ENCODE measurements at regions not wholly inside any gene's neighbourhood (a gene's known extent, or its start where the extent isn't known, plus 50 kb on each side); places are given as distances from the start of the nearest gene placed in this dataset.

DNA sequence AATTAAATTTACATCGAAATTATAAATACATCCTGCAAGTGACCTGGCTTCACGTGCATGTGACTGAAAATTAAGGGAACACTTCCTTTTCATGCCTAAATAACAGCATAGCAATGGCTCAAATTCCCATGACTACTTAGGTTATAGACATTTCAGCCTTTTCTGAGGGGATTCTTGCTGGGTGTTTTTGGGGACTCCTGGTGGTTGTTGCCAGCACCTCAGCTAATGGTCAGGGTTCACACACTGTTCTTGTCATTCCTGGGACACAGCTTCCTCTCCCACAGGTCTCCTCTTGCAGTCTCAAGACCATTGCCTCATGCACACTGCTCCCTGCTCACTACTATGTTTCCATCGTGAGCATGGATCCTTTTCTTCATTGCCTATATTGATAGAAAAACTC is 148.9 kb upstream of the GLI3 start:
- Histone ChIP-seq H3K9ac (replicated peaks; ENCODE audit: extremely low read depth, insufficient read depth, low read length) (no peak overlapping the region), H3K4me1 (ENCODE audit: control insufficient read depth, extremely low read depth, insufficient read depth, low read length) (no peaks in the 10 kb centered on the region), H3K27ac (ENCODE audit: insufficient read depth, low read depth, low read length) (no peak overlapping the region), H3K9me1 (replicated peaks; ENCODE audit: control insufficient read depth, extremely low read depth, insufficient read depth, low read length) (no peaks in the 10 kb centered on the region), H3K27me3 (ENCODE audit: control insufficient read depth in 2 of 2, insufficient read depth in 2 of 2, low read length in 2 of 2) (peaks cover 0 to 2% of the 10 kb centered on the region in 2 experiments), H4K20me1 (replicated peaks; ENCODE audit: control insufficient read depth, extremely low read depth, insufficient read depth, low read length) (no peaks in the 10 kb centered on the region), H3K79me2 (ENCODE audit: control insufficient read depth, insufficient read depth, low read length) (no peaks in the 10 kb centered on the region), H3K9me3 (replicated peaks; ENCODE audit: control insufficient read depth, insufficient read depth, low read length) (no peaks in the 10 kb centered on the region), H3K4me3 (replicated peaks in 1 of 3; ENCODE audit: insufficient read depth in 1 of 3, low read depth in 1 of 3, low read length in 3 of 3) (no peak overlapping the region), H3K36me3 (ENCODE audit: control insufficient read depth in 2 of 2, extremely low read depth in 1 of 2, insufficient read depth in 2 of 2, low read length in 2 of 2) (no peaks in the 10 kb centered on the region), H3K4me2 (ENCODE audit: insufficient read depth, low read length) (no peak overlapping the region), H2AFZ (ENCODE audit: low read depth, low read length) (no peak overlapping the region)
- dilution Hi-C loops (cut with MboI; ENCODE audit: extremely low pct_ligation_motif_present, low sequenced_read_pairs) (no loop called here), intact Hi-C loops (cut with micrococcal nuclease) (no loop called here)
- POLR2A ChIA-PET = interaction anchor here (0.7 kb wide), 1 partner anchor 405 kb away, joined by 3 read pairs; no protein-coding TSS in a partner anchor
- CTCF ChIA-PET = interaction anchor here (0.6 to 1.6 kb wide), 2 partner anchors 111 to 445 kb away, joined by 3 to 4 read pairs; no protein-coding TSS in a partner anchor
- DNase-seq (ENCODE audit: low read depth, low spot score) (no peak), FAIRE-seq (no peak)
- BruUV-seq (replicated peaks) = no TSS peak
- TF ChIP-seq, protein P1, sequence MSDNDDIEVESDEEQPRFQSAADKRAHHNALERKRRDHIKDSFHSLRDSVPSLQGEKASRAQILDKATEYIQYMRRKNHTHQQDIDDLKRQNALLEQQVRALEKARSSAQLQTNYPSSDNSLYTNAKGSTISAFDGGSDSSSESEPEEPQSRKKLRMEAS (IDR thresholded peaks at IDR 0.05; ENCODE audit: insufficient read depth, insufficient read length) = no peak
- TF ChIP-seq, protein P2, sequence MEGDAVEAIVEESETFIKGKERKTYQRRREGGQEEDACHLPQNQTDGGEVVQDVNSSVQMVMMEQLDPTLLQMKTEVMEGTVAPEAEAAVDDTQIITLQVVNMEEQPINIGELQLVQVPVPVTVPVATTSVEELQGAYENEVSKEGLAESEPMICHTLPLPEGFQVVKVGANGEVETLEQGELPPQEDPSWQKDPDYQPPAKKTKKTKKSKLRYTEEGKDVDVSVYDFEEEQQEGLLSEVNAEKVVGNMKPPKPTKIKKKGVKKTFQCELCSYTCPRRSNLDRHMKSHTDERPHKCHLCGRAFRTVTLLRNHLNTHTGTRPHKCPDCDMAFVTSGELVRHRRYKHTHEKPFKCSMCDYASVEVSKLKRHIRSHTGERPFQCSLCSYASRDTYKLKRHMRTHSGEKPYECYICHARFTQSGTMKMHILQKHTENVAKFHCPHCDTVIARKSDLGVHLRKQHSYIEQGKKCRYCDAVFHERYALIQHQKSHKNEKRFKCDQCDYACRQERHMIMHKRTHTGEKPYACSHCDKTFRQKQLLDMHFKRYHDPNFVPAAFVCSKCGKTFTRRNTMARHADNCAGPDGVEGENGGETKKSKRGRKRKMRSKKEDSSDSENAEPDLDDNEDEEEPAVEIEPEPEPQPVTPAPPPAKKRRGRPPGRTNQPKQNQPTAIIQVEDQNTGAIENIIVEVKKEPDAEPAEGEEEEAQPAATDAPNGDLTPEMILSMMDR (IDR thresholded peaks at IDR 0.05; ENCODE audit: extremely low read depth in 1 of 2, insufficient read depth in 1 of 2, low read depth in 1 of 2, low read length in 2 of 2) = peak; percentile 8 to 31

DNA sequence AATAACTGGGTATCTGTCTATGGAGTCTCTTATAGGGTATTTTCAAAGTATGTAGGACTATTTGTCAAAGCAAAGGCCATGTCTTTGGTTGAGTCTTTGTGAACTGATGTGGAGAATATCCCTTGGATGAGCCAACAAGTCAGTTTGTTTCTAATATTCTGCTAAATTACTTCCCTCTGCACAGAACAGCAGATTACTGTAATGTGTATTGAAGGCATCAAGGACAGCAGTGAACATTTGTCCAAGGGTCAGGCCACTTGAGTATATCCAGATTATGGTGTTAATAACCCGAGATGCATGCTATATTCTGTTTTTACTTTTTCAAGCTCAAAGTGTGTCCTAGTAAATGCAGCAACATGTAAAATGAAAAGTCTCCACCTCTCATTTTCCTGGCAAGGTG is 144.2 kb upstream of the GLI3 start:
- CTCF ChIA-PET = no interaction called here
- Histone ChIP-seq H4K20me1 (replicated peaks; ENCODE audit: control insufficient read depth, extremely low read depth, insufficient read depth, low read length) (no peaks in the 10 kb centered on the region), H3K27ac (ENCODE audit: insufficient read depth, low read depth, low read length) (no peak overlapping the region), H3K27me3 (ENCODE audit: control insufficient read depth in 2 of 2, insufficient read depth in 2 of 2, low read length in 2 of 2) (peaks cover 2 to 3% of the 10 kb centered on the region in 2 experiments), H3K4me2 (ENCODE audit: insufficient read depth, low read length) (no peak overlapping the region), H3K4me1 (ENCODE audit: control insufficient read depth, extremely low read depth, insufficient read depth, low read length) (no peaks in the 10 kb centered on the region), H2AFZ (ENCODE audit: low read depth, low read length) (no peak overlapping the region), H3K36me3 (ENCODE audit: control insufficient read depth in 2 of 2, extremely low read depth in 1 of 2, insufficient read depth in 2 of 2, low read length in 2 of 2) (no peaks in the 10 kb centered on the region), H3K9me3 (replicated peaks; ENCODE audit: control insufficient read depth, insufficient read depth, low read length) (no peaks in the 10 kb centered on the region), H3K4me3 (replicated peaks in 1 of 3; ENCODE audit: insufficient read depth in 1 of 3, low read depth in 1 of 3, low read length in 3 of 3) (no peak overlapping the region), H3K9ac (replicated peaks; ENCODE audit: extremely low read depth, insufficient read depth, low read length) (no peak overlapping the region), H3K9me1 (replicated peaks; ENCODE audit: control insufficient read depth, extremely low read depth, insufficient read depth, low read length) (no peaks in the 10 kb centered on the region), H3K79me2 (ENCODE audit: control insufficient read depth, insufficient read depth, low read length) (no peaks in the 10 kb centered on the region)
- FAIRE-seq = no peak
- no peak for DNase-seq (ENCODE audit: low read depth, low spot score)
- intact Hi-C loops (cut with micrococcal nuclease) = no loop called here
- BruUV-seq (replicated peaks) = no TSS peak
- POLR2A ChIA-PET = no interaction called here
- dilution Hi-C loops (cut with MboI; ENCODE audit: extremely low pct_ligation_motif_present, low sequenced_read_pairs) = no loop called here
- no peak for TF ChIP-seq POLR2AphosphoS5 (IDR thresholded peaks at IDR 0.05; ENCODE audit: insufficient read depth, low read depth, low read length)
- TF ChIP-seq, protein P2 (IDR thresholded peaks at IDR 0.05; ENCODE audit: extremely low read depth in 1 of 2, insufficient read depth in 1 of 2, low read depth in 1 of 2, low read length in 2 of 2) = no peak
- no peak for TF ChIP-seq JUN (IDR thresholded peaks at IDR 0.05; ENCODE audit: borderline replicate concordance, insufficient read depth, insufficient read length, low read depth)
- TF ChIP-seq, protein P1 (IDR thresholded peaks at IDR 0.05; ENCODE audit: insufficient read depth, insufficient read length) = no peak
- no peak for TF ChIP-seq EZH2 (IDR thresholded peaks at IDR 0.05; ENCODE audit: borderline replicate concordance, low read depth, low read length, severe bottlenecking)
- no peak for TF ChIP-seq POLR2A (IDR thresholded peaks at IDR 0.05; ENCODE audit: low read depth, low read length)
- TF ChIP-seq MYC (IDR thresholded peaks at IDR 0.05; ENCODE audit: low read depth, low read length) = no peak
- TF ChIP-seq FOS (IDR thresholded peaks at IDR 0.05; ENCODE audit: borderline replicate concordance, insufficient read depth, low read length) = no peak
- no peak for TF ChIP-seq GATA2 (IDR thresholded peaks at IDR 0.05; ENCODE audit: insufficient read depth, insufficient read length, low read depth, low read length)
